GM19351 (cell line): ENCODE measurements at regions not wholly inside any gene's neighbourhood (a gene's known extent, or its start where the extent isn't known, plus 50 kb on each side); places are given as distances from the start of the nearest gene placed in this dataset.
"Not testable (repeated sequence)": the region's sequence is repeated elsewhere in the genome, so short reads cannot be mapped to it uniquely, and the experiment has no call there.

Experiments
- ATAC-seq: cut with Tn5 transposase; IDR thresholded peaks from one replicate; pipeline ENCODE4 v1.9.1; 2021; ENCODE audit warnings: mild to moderate bottlenecking, moderate library complexity; ENCODE audit not compliant: unreplicated experiment

DNA sequence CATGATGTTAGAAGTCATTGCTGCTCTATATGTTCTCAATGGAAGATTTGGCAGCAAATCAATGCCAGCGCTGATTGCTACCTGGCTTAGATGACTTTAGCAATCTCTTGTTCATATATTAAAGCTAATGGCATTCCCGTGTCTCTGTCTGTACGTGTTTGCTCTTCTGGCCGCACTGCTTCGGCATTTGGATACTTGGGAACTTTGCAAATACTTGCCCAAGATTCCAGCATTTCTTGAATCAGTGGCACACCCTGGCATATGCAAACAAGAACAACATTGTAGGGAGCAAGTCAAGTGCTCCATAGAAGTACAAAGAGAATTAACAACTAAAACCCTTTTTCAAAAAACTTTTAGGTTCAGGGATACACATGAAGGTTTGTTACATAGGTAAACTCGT, 128.9 kb upstream of the TMEM164 start:
- ATAC-seq: no peak

GRCh38 chrX:109874548-109874947, 128.4 kb upstream of the TMEM164 start:
- no peak for ATAC-seq

- no peak for ATAC-seq
Measured at GRCh38 chrX:109875831-109876230, 127.1 kb upstream of the TMEM164 start.

DNA sequence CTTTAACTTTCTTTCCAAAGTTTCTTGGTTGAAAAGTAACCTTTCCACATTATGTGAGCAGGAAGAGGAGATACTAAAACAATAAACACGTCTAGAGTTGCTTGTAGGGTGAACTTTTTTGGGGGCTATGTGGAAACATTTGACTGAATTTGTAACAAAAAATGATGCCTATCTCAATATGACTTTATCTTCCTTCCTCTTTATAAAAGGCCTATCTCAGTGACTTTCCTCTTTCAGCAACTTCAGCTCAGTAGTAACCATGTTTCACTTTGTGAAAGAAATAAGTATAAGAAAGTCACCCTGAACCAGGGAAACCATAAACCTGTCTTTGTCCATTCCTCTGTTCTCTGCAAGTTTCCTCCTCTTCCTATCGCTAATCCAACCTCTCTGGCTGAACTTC, 124.7 kb upstream of the TMEM164 start:
- ATAC-seq: no peak

DNA sequence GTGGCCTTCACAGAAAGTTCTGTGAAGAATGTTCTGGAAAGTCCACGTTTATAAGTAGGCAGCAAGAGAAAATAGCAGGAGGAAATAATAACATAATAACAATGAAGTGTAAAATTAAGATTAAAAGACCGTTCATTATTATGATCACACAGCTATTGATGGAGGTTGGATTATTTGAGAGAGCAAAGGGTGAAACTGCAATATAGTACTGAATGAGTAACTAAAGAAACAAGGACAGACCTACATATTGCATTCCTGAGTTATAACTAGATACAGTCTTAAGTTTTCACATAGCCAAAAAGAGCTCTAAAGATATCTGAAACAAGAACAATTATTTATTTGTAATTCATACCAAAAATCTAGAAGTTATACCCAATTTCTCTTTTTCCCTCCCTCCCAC, 122.9 kb upstream of the TMEM164 start:
- ATAC-seq: no peak

GRCh38 chrX:109880629-109881028, 122.3 kb upstream of the TMEM164 start:
- ATAC-seq: peak; percentile 95

GRCh38 chrX:109886122-109886761, 116.7 kb upstream of the TMEM164 start:
- ATAC-seq: peak; percentile 30

DNA sequence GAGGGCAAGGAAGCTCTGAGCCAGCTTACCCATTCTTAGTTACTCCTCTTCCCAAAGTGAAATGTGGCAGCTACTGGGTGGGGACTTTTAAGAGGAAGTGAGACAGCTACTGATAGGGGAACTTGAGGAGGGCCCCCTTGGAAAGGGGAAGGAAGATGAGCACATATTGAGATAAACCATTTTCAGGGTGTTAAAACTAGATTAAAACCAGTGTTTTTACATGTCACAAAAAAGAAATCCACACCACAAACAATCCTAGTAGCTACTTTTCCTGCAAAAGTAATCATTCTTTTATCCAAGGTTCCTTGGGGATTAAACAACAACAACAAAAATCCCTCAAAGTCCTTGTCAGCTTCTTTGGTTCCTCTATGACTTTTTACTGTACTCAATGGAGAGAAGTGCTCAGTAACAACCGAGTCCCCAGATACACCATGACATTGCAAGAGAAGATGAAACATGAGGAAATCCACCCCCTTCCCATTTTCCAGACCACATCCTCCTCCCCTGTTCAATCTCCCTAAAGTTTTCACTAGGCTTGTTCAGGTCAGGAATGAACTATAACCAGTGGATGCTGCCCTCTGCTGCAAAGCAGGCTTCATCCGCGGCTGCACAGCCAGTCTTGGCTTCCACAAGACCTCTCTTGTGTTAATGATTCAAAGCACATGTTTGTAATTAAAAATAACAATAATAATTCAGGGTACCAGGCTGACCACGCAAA, 113.5 kb upstream of the TMEM164 start:
- ATAC-seq: peak; percentile 43

DNA sequence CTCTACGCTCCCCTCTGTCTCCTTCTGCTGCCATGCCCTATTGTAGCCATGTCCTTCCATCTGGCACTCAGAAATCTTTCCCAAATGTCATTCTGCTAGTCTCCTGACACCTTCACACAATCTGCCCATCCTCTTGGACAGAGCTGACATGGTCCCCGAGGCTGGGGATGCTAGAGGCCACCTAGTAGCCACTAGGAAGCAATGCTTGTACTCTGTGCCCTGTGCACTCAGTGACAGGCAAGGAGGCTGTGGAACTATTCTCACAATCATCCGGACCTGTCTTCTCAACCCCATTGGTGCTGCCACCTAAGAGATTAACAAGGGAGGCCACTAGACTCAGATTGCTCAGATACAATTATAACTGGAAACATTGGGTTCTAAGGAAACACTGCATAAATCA, 112.6 kb upstream of the TMEM164 start:
- ATAC-seq: no peak

GRCh38 chrX:109890910-109891502, 111.9 kb upstream of the TMEM164 start:
- peak; percentile 69 for ATAC-seq

- not testable (repeated sequence) for ATAC-seq
Measured at GRCh38 chrX:109896024-109896423, 106.9 kb upstream of the TMEM164 start.

GRCh38 chrX:109902665-109903064, 100.2 kb upstream of the TMEM164 start:
- no peak for ATAC-seq

DNA sequence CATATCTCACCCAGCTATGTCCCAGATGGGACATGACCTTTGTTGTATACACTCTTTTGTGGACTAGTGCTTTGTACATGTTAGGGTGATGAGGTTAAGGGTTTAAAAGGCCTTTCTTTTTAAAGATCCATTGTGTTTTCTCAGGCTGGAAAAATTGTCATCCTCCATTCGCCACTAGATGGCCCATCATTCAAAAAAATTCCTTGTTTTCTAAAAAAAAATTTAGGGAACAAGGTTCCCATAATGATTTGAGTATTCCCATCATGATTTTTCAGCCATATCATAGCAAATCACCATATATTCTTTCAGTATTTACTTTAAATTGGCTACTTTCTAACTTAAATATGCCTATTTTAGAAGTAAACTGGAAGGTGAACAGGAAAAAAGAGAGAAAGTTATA, 91.9 kb upstream of the TMEM164 start:
- ATAC-seq: no peak

GRCh38 chrX:109912993-109913392, 89.9 kb upstream of the TMEM164 start:
- ATAC-seq: not testable (repeated sequence)

DNA sequence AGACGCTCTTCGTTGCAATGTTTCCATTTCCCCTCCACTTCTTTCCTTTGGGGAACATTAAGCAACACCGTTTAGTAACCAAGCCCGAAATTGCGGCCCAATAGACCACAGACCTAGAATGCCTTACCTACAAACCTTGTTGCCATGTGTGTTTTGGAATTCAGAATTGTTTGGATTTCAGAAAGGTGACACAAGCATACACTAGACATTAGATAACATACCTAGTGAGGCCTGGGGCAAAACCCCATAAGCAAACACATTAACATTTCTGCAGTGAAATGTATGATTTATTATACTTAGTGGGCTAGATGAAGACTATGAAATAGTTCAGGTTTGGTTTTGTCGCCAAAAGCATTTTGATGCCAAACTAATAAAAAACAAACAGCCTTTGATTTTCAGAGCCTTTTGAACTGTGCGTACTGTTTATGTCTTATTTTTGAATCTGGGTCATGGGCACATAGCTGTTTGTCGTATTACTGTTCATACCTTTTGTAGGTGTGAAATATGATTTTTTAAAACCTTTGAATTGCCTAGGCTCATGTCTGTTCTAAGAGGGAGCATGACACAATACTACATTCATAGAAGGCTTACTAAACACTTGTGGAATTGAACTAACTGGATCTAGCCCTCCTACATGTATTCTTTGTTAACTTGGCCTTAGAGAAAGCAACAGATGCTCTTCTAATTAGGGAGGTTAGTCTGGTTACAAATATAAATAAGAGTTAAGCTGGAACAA, 88.6 kb upstream of the TMEM164 start:
- ATAC-seq: no peak

DNA sequence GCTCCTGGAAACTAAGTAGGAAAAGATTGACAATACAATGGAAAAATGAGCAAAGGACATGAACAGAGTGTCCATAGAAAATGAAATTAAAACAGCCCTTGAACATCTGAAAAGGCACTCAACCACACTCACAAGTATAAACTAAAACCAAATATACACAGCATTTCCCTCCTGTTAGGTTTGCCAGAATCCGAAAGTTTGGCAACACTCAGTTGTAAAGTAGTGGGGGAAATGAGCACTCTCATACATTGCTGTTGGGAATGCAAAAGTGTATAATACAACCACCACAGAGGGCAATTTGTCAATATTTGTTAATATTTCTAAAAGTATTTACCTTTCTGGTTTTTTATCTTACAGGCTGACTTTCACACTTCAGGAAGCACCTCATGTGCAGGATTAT, 84.2 kb upstream of the TMEM164 start:
- ATAC-seq: no peak

DNA sequence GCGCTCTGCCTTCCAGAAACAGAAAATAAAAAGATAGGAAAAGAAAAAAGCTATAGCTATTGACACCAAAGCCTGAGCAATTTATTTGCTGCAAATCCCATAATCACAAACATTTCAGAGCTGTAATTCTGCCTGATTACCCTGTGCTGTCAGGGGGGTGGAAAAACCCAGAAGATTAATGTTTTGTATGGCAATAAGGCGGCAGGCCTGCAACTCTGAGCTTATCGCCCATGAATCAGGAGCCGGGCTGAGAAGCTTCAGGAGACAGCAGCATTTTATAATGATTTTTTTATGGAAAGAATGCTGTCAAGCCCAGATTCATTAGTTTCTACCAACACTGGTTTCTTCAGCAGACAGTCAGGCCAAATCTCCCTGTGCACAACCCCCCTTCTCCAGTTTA, 82.6 kb upstream of the TMEM164 start:
- no peak for ATAC-seq

- ATAC-seq: no peak
Measured at GRCh38 chrX:109920868-109921267, 82.0 kb upstream of the TMEM164 start.

- ATAC-seq: no peak
Measured at GRCh38 chrX:109922190-109922589, 80.7 kb upstream of the TMEM164 start.

DNA sequence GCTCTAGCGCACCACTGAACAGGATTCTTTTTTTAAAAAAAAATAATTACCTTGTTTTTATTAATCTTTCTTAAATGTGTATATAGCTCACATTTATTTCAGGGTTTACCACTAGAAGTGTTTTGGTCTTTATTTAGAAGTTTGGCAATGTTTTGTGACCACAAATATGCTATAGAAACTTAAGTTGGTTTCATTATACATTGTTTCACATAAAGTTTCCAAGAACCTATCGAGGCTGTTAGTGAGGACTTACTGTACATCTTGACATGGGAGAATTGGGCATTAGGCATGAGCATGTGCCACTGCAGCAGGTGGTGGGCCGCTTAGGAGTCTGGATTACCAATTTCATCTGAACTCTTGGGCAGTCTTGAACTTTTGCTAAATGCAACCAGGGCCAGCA, 77.9 kb upstream of the TMEM164 start:
- ATAC-seq: peak; percentile 72

GRCh38 chrX:109925656-109926055, 77.3 kb upstream of the TMEM164 start:
- ATAC-seq: no peak

- no peak for ATAC-seq
Measured at GRCh38 chrX:109926118-109926517, 76.8 kb upstream of the TMEM164 start.
